ENCODE measurements at regions not wholly inside any gene's neighbourhood (a gene's known extent, or its start where the extent isn't known, plus 50 kb on each side); places are given as distances from the start of the nearest gene placed in this dataset.

DNA sequence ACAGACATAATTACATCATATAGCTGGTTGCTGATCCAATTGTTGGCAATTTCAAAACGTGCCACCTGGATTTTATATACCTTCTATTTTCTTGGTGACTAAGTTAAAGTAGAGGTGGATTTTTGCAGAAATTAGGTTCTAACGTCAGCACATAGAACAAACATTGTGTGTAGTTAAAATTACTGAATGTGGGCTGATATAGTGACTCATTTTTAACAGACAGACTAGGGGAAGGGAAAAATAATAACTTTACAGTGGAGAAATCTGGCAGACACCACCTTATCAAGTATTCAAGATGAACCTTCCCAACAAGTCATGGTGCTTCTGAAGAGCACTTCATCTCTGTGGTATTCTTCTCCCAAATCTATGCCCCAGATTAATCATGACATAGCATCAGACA lies 134.5 kb downstream of the UCHL1 start:
- no CpG with 5 or more reads among the region's 2 CpGs for WGBS (ENCODE audit: extremely low coverage, insufficient read length, low lambda C conversion rate)
- Histone ChIP-seq H2BK5ac (ENCODE audit: insufficient read length, low read length) (no peak overlapping the region), H2AK5ac (ENCODE audit: insufficient read length, low read length) (no peak overlapping the region)

More for the DNA sequence above, 134.5 kb downstream of the UCHL1 start:
- Histone ChIP-seq H4K91ac (ENCODE audit: insufficient read length, low read depth, low read length) (no peak overlapping the region), H4K8ac (replicated peaks; ENCODE audit: insufficient read length, low read depth, low read length) (no peak overlapping the region), H2BK120ac (ENCODE audit: low read depth, low read length, poor library complexity, severe bottlenecking) (no peak overlapping the region), H4K20me1 (ENCODE audit: control insufficient read depth, insufficient read depth, insufficient read length) (no peaks in the 10 kb centered on the region), H3K23ac (ENCODE audit: insufficient read length, low read depth, low read length) (no peak overlapping the region), H3K27me3 (ENCODE audit: insufficient read depth, low read length) (no peaks in the 10 kb centered on the region), H3K9ac (ENCODE audit: extremely low read depth, insufficient read length, low read length) (no peak overlapping the region), H3T11ph (ENCODE audit: low read length) (no peak overlapping the region), H3K27ac (ENCODE audit: insufficient read length, low read depth, low read length) (no peak overlapping the region), H3K79me1 (ENCODE audit: insufficient read depth, low read depth, low read length, poor library complexity, severe bottlenecking) (no peaks in the 10 kb centered on the region), H2AFZ (ENCODE audit: low read length) (no peak overlapping the region), H3K9me3 (ENCODE audit: control insufficient read depth, low read depth, low read length) (no peaks in the 10 kb centered on the region), H2BK15ac (ENCODE audit: low read depth, low read length) (no peak overlapping the region), H3K4me1 (ENCODE audit: insufficient read depth, low read length) (no peaks in the 10 kb centered on the region), H2BK20ac (ENCODE audit: low read depth, low read length, poor library complexity, severe bottlenecking) (no peak overlapping the region), H4K5ac (ENCODE audit: insufficient read length, low read depth, low read length) (no peak overlapping the region), H3K18ac (ENCODE audit: insufficient read length, low read depth, low read length) (no peak overlapping the region), H3K23me2 (ENCODE audit: insufficient read length, low read depth, low read length, poor library complexity, severe bottlenecking) (no peaks in the 10 kb centered on the region), H3K14ac (ENCODE audit: insufficient read depth, low read length) (no peak overlapping the region), H3K4me2 (ENCODE audit: insufficient read depth, insufficient read length, low read length) (no peak overlapping the region), H2BK12ac (ENCODE audit: insufficient read length, low read depth, low read length) (no peak overlapping the region), H3K4ac (ENCODE audit: low read depth, low read length) (no peak overlapping the region), H3K79me2 (ENCODE audit: insufficient read depth, low read length) (no peaks in the 10 kb centered on the region), H3K56ac (ENCODE audit: insufficient read length, low read depth, low read length) (no peak overlapping the region)
- TF ChIP-seq CTCF (conservative IDR thresholded peaks at IDR 0.05) = no peak
- no peak for DNase-seq
- Mint-ChIP-seq H3K4me3 (no peak overlapping the region), H3K36me3 (ENCODE audit: insufficient read depth in 1 of 3, low read depth in 3 of 3) (no peaks in the 10 kb centered on the region), H3K4me1 (peaks cover 0 to 16% of the 10 kb centered on the region in 2 experiments; a peak in 3 of 4 replicates), H3K27ac (no peak overlapping the region), H3K27me3 (ENCODE audit: low read depth) (peaks cover 3% of the 10 kb centered on the region), H3K9me3 (no peaks in the 10 kb centered on the region)
